NCI-H1694 (cell line): ENCODE measurements at regions not wholly inside any gene's neighbourhood (a gene's known extent, or its start where the extent isn't known, plus 50 kb on each side); places are given as distances from the start of the nearest gene placed in this dataset.
"Not testable (repeated sequence)": the region's sequence is repeated elsewhere in the genome, so short reads cannot be mapped to it uniquely, and the experiment has no call there.

ENCODE experiments used
- DNase-seq: peaks from one replicate; lab custom pipeline; 2025; lab: John Stamatoyannopoulos, UW

GRCh38 chr16:77488652-77489051 lies 53.8 kb upstream of the ADAMTS18 start:
- DNase-seq: no peak

- no peak for DNase-seq
These were observed 56.3 kb upstream of the ADAMTS18 start for GRCh38 chr16:77491091-77491490.

- no peak for DNase-seq
These were observed 62.1 kb upstream of the ADAMTS18 start for GRCh38 chr16:77496934-77497333.

- no peak for DNase-seq
These were observed 64.8 kb upstream of the ADAMTS18 start for GRCh38 chr16:77499373-77500285.

GRCh38 chr16:77500286-77500598 lies 65.4 kb upstream of the ADAMTS18 start:
- no peak for DNase-seq

GRCh38 chr16:77500934-77501664 lies 66.3 kb upstream of the ADAMTS18 start:
- no peak for DNase-seq

- DNase-seq: no peak
These were observed 67.6 kb upstream of the ADAMTS18 start for GRCh38 chr16:77502448-77502847.

- not testable (repeated sequence) for DNase-seq
These were observed 71.7 kb upstream of the ADAMTS18 start for GRCh38 chr16:77506492-77506891.

GRCh38 chr16:77509051-77509450 lies 74.2 kb upstream of the ADAMTS18 start:
- DNase-seq: no peak

- no peak for DNase-seq
These were observed 75.0 kb upstream of the ADAMTS18 start for GRCh38 chr16:77509796-77510195.

- DNase-seq: no peak
These were observed 76.2 kb upstream of the ADAMTS18 start for GRCh38 chr16:77511053-77511452.

- no peak for DNase-seq
These were observed 79.8 kb upstream of the ADAMTS18 start for GRCh38 chr16:77514500-77515220.

- not testable (repeated sequence) for DNase-seq
These were observed 90.4 kb upstream of the ADAMTS18 start for GRCh38 chr16:77525226-77525625.

GRCh38 chr16:77531752-77532151 lies 96.9 kb upstream of the ADAMTS18 start:
- DNase-seq: no peak

GRCh38 chr16:77536809-77537208 lies 102.0 kb upstream of the ADAMTS18 start:
- no peak for DNase-seq

- no peak for DNase-seq
These were observed 104.7 kb upstream of the ADAMTS18 start for GRCh38 chr16:77539421-77540034.

- no peak for DNase-seq
These were observed 105.8 kb upstream of the ADAMTS18 start for GRCh38 chr16:77540646-77541045.

- no peak for DNase-seq
These were observed 106.3 kb upstream of the ADAMTS18 start for GRCh38 chr16:77541165-77541564.

- no peak for DNase-seq
These were observed 113.3 kb upstream of the ADAMTS18 start for GRCh38 chr16:77548151-77548550.

- DNase-seq: no peak
These were observed 113.9 kb upstream of the ADAMTS18 start for GRCh38 chr16:77548766-77549165.

GRCh38 chr16:77549876-77550275 lies 115.0 kb upstream of the ADAMTS18 start:
- DNase-seq: no peak

GRCh38 chr16:77551357-77551756 lies 116.5 kb upstream of the ADAMTS18 start:
- DNase-seq: no peak
